HG03575 (cell line): ENCODE measurements at regions not wholly inside any gene's neighbourhood (a gene's known extent, or its start where the extent isn't known, plus 50 kb on each side); places are given as distances from the start of the nearest gene placed in this dataset.
"Not testable (repeated sequence)": the region's sequence is repeated elsewhere in the genome, so short reads cannot be mapped to it uniquely, and the experiment has no call there.

Experiments used
- ATAC-seq: cut with Tn5 transposase; IDR thresholded peaks from one replicate; pipeline ENCODE4 v1.9.1; 2021; ENCODE audit not compliant: unreplicated experiment, insufficient number of reproducible peaks, low FRiP score; ENCODE audit errors: extremely low read depth

DNA sequence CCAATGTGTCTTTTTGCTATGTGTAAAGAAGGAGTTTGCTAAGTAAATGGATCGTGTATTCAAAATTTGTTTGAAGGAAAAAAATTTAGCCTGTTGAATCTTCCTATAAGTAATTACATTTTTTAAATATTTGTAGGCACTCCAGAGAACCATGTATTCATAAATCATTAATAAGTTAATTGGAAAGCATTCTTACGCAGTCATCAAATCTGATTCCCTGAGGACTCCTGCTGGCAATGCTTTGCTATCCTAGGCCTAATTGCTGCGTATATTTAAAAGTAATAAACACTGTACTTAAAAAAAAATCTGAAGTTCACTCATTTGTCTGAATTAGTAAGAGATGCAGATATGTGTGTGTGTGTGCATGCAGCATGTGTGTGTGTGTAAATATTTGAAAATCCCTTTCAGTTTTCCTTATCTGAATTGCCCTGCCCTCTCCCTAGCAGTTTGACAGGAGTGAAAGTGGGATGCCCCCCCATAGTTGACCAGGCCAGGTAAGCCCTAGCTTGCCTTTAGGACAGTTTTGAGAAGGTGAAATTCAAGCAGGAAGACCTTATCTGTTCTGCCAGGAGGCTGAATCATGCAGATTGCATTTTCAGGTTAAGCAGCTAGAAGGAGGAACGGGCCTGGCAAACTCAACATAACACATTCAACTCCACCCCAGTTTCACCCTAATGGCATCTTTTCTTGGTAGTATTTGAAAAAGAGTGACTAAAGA lies 81.2 kb upstream of the DNAH5 start:
- no peak for ATAC-seq

DNA sequence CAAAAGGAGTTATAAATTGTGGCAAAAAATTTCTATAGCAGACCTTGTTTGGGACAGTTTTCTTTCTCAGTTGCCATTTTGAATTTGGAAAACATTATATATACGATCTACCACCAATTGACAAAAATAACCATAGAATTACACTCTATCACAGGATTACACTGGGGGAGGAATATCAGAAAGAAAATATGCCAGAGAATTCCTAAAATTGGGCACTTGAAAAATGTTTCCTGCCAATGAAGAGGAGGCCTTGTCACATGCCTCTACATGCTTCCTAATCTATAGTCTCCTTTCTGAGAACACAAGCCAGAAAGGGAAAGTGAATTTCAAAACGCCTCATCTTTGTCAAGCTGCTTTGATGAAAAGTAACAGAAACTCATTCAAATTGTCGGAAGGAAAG lies 78.5 kb upstream of the DNAH5 start:
- ATAC-seq, result no peak

DNA sequence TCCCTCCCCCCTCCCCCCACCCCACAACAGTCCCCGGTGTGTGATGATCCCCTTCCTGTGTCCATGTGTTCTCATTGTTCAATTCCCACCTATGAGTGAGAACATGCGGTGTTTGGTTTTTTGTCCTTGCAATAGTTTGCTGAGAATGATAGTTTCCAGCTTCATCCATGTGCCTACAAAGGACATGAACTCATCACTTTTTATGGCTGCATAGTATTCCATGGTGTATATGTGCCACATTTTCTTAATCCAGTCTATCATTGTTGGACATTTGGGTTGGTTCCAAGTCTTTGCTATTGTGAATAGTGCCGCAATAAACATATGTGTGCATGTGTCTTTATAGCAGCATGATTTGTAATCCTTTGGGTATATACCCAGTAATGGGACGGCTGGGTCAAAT lies 76.5 kb upstream of the DNAH5 start:
- not testable (repeated sequence) for ATAC-seq

DNA sequence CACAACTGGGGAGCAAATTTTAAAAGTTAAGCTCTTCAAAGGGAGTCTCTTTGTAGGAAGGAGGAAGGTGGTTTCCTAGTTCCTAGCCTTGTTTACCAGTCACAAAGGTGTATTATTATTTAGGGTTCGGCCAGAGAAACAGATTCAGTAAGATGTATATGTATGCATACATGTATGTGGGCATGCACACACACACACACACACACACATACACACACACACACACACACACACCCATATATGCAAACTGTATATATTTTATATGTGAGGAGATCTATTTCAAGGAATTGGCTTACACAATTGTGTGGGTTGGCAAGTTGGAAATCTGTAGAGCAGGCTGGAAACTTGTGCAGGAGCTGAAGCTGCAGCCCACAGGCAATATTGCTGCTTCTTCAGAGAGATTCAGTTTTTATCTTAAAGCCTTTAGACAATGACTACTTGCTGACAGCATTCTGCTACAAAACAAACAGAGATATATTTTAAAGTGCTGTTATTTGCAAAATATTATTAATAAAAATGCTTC lies 75.3 kb upstream of the DNAH5 start:
- ATAC-seq, result no peak

DNA sequence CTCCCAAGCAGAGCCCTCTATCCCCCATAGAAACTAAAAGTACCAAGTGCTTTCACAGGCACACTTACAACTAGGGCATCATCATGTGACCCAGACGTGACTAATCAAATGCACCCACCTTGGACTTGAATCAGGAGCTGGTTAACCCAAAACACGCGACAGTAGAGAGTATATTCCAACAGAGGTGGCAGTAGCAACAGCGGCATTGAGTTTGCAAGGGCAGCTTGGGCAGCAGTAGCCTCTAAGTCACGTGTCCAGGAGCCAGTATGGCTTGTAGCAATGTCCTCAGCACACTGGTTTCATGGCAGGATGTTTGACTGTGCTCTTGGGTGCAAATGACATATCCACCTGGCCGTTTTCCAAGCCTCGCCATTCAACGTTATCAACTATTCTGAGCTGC lies 73.4 kb upstream of the DNAH5 start:
- ATAC-seq, result no peak

DNA sequence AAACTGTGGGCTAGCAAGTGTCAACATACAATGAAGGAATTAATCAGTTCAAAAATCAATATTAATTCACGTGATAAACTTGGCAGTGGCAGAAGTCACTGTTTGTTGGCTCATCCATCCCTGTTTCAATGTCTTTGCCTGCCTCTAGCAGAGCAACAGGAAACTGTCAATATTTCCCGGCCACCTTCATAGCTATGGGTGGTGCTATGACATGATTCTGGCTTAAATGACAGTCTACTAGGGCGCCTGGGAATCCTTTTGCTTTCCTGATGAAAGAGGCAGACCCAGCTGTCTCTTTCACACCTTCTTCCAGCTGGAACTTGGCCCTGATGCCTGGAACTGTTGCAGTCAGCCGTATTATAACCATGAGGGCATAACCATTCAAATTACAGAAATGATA lies 72.1 kb upstream of the DNAH5 start:
- no peak for ATAC-seq

DNA sequence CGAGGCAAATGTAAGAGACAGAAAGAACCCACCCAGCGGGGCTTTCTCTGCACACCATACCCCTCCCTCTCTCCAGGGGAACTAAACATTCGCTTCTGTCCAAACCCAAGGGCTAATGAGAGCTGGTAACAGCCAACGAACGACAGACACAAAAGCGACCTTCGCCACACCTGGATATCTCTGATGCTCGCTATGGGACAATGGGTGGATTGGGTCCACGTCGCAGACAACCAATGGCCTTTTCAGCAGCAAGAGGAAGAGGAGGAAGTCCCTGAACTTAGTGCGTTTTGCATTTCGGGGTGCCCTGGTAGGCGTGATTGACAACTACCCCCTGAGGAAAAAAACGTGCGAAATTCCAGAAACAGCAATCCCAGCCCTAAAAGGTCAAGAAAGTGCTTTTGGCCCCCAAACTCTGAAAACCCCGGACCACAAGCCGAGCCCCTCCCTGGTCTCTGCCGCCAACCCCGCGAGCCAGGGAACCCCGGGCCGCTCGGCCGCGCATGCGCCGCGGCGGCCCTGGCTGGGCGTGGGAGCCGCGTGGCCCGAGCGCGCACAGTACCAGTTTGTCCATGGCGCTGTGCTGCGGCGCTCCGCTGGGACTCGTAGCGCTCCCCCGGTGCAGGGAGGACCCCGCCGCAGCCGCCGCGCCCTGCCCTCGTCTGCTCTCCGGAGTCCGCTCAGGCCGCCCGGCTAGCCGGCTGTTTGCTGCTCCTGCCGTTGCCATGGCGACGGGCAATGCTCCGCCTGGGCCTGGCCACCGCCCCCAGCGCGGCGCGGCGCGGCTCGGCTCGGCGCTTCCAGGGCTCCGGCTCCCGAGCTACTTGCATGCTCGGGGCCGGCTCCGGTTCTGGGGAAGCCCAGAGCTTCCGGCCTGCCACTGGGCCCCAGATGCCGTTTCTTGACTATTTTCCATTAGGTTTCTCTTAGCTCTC lies 66.9 kb upstream of the DNAH5 start:
- ATAC-seq, result peak; percentile 65

DNA sequence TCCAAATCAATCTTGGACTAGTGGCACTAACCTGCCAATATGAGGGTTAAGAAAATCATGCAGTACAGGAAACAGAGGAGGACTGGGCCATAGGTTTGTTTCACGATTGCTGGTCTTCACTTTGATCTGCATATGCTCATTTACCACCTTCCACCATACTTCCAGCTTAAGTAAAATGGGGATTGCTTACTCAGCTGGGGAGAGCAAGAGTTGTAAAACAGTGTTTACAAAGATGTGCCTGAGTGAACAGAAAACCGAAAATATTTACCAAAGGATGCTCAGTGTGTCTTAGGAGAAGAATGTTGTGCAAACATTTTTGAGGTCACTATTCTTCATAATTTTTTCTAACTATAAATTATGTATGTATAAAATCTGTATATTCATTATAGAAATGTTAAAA lies 65.1 kb upstream of the DNAH5 start:
- no peak for ATAC-seq

DNA sequence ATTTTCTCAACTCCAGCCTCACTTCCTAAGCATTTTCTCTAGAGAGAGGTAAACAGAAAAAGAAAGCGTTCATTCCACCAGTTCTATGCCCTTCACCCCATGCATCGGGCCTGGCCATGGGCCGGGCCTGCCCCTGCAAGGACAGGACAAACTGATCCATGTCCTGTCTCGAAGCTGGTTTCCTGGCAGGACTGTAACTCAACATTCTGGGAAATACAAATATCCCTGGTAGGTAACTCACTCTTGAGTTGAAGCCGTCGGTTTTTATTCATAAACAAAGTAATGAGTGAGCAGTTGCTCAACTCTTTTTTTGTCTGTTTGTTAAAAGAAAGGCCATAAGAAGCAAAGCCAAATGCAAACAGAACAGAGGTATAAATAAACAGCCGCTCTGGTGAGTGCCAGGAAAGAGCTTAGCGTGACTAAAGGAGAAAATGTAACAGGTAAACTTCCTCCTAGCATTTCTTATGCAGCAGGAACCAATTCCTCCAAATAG lies 64.4 kb upstream of the DNAH5 start:
- ATAC-seq, result no peak

DNA sequence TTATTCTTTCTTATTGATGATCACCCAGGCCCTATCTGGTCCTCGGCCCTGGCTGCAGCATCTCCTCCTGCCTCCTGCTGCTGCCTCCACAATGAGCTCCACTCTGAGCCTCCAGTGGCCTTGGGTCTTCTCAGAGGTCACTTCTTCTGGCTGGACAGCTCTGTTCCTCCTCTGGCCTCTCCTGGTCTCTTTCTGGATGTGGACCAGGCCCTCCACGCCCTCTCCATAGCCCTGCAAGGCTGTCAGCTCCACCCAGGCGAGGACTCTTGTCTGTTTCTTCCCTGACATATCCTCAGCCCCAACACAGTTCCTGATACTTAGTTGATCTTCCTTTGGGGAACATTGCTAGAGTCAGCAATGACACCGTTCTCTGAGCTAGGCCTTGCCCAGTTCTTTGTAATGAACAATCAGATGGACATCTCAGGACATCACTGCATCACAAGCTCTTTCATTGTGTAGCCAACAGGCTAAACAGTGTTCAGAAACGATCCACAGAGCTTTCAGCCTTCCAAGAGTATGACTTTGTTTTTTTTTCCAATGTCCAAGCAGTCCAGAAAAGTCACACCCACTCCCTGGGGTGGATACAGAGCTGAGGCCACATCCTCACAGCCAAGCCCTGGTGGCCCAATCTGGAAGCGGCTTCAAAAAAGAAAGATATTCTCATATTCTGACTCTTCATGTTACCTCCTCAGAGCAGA lies 62.5 kb upstream of the DNAH5 start:
- ATAC-seq, result no peak

DNA sequence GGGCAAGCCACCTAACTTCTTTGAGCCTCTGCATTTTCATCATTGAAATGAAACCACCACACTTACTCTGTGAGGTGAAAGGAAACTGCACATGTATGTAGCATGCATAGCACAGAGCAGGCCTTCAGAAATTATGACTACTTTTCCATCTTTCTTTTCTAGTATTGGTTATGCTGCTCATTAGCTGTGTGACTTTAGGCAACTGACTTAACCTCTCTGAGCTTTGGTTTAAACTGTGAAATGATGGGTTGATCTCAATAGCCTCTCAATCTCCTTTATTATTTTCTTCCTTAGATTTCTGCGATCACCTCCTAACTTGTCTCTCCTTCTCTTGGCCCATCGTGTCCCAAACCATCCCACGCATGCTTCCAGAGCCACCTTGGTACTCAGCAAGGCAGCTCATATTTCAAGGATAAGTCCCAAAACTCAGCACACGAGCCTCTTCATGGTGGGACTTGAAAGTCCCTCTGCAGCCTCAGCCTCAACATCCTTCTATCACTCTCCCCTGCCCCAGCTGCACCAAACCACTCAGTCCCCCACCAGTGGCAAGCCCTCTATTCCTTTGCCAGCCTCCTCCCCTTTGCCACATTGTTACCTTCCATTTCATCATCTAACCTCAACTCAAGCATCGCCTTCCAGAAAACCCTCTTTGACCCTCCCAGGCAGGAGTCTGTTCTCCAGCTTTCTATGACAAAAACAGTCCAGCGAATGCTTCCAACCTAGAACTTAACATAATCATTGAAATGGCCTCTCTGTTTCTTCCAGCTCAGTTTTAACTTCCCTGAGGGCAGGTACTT lies 60.3 kb upstream of the DNAH5 start:
- no peak for ATAC-seq

DNA sequence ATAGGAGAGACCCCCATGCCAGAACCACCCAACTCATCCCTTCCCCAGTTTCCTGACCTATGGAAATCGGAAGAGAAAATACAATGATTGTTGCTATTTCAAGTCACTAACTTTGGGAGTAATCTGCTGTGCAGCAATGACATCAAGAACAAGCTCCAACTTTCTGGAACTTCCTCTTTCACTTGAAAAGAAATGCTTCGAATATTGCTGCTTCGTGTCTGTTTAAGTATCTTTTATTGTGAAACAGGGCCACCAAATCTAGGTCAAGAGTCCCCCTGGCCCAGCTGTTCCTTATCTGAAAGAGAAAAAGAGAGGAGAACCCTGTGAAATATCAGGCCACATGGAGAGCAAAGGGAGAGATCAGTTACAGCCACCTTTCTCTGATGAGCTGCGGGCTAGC lies 59.4 kb upstream of the DNAH5 start:
- no peak for ATAC-seq

DNA sequence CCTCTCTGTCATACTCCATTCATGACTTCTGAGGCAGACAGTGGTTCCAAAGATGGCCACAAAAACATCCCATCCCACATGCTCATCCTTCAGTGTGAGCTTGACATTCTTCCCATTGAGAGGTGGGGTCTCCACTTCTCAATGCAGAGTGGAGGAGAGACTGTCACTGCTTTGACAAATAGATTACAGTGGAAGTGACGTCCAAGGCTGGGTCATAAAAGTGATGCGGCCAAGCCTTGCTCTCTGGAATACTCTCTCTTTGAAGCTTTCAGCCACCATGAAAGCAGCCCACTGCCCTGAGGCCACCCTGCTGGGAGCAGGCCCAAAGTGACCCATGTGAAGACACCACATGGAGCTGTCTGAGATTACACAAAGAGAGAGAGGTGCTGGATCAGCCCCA lies 59.0 kb upstream of the DNAH5 start:
- no peak for ATAC-seq

DNA sequence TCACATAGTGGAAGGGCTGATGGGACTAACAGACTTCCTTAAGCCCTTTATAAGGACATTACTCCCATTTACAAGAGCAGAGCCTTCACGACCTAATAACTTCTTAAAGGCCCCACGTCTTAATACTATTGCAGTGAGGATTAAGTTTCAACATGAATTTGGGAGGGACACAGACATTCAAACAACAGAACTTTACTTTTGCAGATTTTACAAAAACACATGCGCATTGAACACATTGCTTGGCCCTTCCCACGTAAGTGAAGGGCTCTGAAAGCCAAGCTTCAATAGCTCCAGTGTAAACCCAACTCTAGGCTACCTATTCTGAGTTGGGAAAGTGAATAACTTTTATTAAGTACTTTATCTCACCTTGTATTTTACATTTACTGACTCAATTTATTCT lies 53.8 kb upstream of the DNAH5 start:
- ATAC-seq, result no peak

DNA sequence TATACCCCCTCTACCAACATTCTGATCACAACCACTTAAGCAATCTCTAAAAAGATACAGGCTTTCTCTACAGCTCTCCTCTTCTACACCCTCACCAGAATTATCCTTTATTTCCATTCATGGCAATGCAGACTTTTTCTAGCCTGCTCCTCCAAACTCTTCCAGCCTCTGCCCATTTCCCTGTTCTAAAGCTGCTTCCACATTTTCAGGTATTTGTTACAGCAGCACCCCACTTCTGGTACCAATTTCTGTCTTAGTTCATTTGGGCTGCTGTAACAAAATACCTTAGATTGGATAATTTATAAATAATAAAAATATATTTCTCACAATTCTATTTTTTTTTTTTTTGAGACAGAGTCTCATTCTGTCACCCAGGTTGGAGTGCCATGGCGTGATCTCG lies 53.0 kb upstream of the DNAH5 start:
- ATAC-seq, result no peak

DNA sequence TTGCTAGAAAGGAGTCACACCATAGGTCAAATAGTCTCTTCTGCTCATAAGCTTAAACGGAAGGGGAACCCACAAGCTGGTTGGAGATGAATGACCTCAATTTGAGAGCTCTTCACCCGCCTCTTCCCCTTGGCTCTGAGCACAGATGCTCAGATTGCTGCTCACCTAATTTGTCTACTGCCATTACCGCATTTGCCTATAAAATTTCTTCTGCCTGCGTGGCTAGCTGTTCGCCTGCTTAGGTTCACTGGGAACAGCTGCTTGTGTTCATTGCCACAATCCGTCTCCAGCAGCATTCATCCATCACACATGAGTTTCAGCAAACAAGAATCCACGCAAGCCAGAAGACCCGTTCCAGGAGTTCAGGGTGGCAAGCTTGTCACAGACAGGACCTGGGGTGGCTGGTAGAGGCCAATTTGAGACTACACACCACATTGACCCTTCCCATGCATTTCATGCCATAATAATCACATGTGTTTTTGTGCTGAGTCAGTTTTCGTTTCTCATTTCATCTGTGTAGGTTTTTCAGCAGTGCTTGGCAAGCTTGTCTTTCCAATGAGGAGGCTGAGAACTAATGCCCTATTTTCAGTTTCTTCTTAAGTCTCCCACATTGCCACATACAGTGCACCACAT lies 50.2 kb upstream of the DNAH5 start:
- no peak for ATAC-seq
